GM12878 (cell line): ENCODE measurements at regions not wholly inside any gene's neighbourhood (a gene's known extent, or its start where the extent isn't known, plus 50 kb on each side); places are given as distances from the start of the nearest gene placed in this dataset.

Experiments
- ATAC-seq: fragments of 200-7000 bp; cut with Tn5 transposase; 3 replicates; pipeline ENCODE4 v1.9.1; 2020; ENCODE audit warnings: mild to moderate bottlenecking, moderate library complexity
- BruUV-seq: library from RNA; stranded (reverse); fragments of 400-500 nt; replicated peaks from 2 replicates; lab custom pipeline; 2021; lab: Mats Ljungman, UMichigan
- CTCF ChIA-PET: fragments of 300-600 bp; sonication (Branson Sonifier 250); formaldehyde crosslinking; extraction: SDS; loops from one replicate; lab custom pipeline; 2021; ENCODE audit warnings: inconsistent platforms; lab: Yijun Ruan, JAX
- POLR2A ChIA-PET: fragments of 350-600 bp; formaldehyde crosslinking; extraction: SDS; loops from one replicate; lab custom pipeline; 2021; ENCODE audit warnings: inconsistent platforms; lab: Charles Lee
- RAD21 ChIA-PET: fragments of 300-600 bp; sonication (Branson Sonifier 250); formaldehyde crosslinking; loops from one replicate; lab custom pipeline; 2023; ENCODE audit warnings: antibody characterized with exemption; ENCODE audit not compliant: unreplicated experiment; lab: Charles Lee
- SMC1A ChIA-PET: fragments of 300-600 bp; sonication (Branson Sonifier 250); formaldehyde crosslinking; loops from one replicate; lab custom pipeline; 2023; ENCODE audit not compliant: unreplicated experiment, uncharacterized antibody; lab: Charles Lee
- DNase-seq: peaks from one replicate; pipeline ENCODE4 v3.0.0-alpha.2; 2011; ENCODE audit warnings: low read depth, low spot score
- FAIRE-seq: peaks from 3 replicates; lab custom pipeline; 2011; peaks lifted over from hg19 to GRCh38; lab: Jason Lieb, UNC
- H2AFZ ChIP-seq: 2 replicates; pipeline ENCODE4 v1.6.0; 2011; ENCODE audit warnings: low read depth, low read length, control low read depth; ENCODE audit not compliant: control insufficient read depth
- H3K27ac ChIP-seq: 2 replicates; pipeline ENCODE4 v1.5.1; 2011; ENCODE audit warnings: control low read depth; ENCODE audit not compliant: control insufficient read depth, insufficient read depth
- H3K27me3 ChIP-seq, 2 experiments: replicated peaks in 1 of 2; 2 replicates each; pipeline versions ENCODE4 v1.6.0 to v1.6.1; 2011; ENCODE audit warnings: low read length in 1 of 2; ENCODE audit not compliant: control insufficient read depth in 2 of 2, insufficient read depth in 2 of 2
- H3K36me3 ChIP-seq, 2 experiments: 2 replicates each; pipeline ENCODE4 v1.5.1; 2011; ENCODE audit warnings: low read length in 1 of 2; ENCODE audit not compliant: control insufficient read depth in 2 of 2, insufficient read depth in 2 of 2
- H3K4me1 ChIP-seq: 2 replicates; pipeline ENCODE4 v1.6.1; 2011; ENCODE audit warnings: mild to moderate bottlenecking, low read length, moderate library complexity, mixed read lengths; ENCODE audit not compliant: control insufficient read depth, insufficient read depth
- H3K4me2 ChIP-seq: 2 replicates; pipeline ENCODE4 v1.6.0; 2011; ENCODE audit warnings: control low read depth; ENCODE audit not compliant: control insufficient read depth, insufficient read depth
- H3K4me3 ChIP-seq: fragments of 200-600 bp; sonication (generic); 2 replicates; pipeline ENCODE4 v1.5.1; 2016
- H3K79me2 ChIP-seq: 2 replicates; pipeline ENCODE4 v1.6.0; 2011; ENCODE audit warnings: low read length; ENCODE audit not compliant: control insufficient read depth, insufficient read depth
- H3K9ac ChIP-seq: 2 replicates; pipeline ENCODE4 v1.8.0; 2011; ENCODE audit warnings: low read length, control low read depth, mixed read lengths; ENCODE audit not compliant: control insufficient read depth, insufficient read depth
- H3K9me3 ChIP-seq: replicated peaks from 3 replicates; pipeline ENCODE4 v1.5.1; 2011; ENCODE audit warnings: mild to moderate bottlenecking, low read length; ENCODE audit not compliant: control insufficient read depth, insufficient read depth
- H4K20me1 ChIP-seq: 2 replicates; pipeline ENCODE4 v1.6.0; 2011; ENCODE audit not compliant: control insufficient read depth, insufficient read depth
- BCL11A ChIP-seq: IDR thresholded peaks from 2 replicates; pipeline ENCODE4 v1.6.1; 2011; ENCODE audit warnings: low read depth, low read length
- BHLHE40 ChIP-seq, 2 experiments: fragments of 450-650 bp in 1 of 2; IDR thresholded peaks; 2 replicates each; pipeline ENCODE4 v1.6.1; 2011 to 2017; ENCODE audit warnings: low read depth in 2 of 2, borderline replicate concordance in 1 of 2, improper control_type of control experiment in 1 of 2, low read length in 1 of 2, mild to moderate bottlenecking in 1 of 2
- KAT2A ChIP-seq: conservative IDR thresholded peaks from 2 replicates; pipeline ENCODE4 v1.6.1; 2011; ENCODE audit warnings: low read depth, low read length; ENCODE audit not compliant: control insufficient read depth
- MEF2A ChIP-seq: IDR thresholded peaks from 2 replicates; pipeline ENCODE4 v1.6.1; 2011; ENCODE audit warnings: low read depth, mild to moderate bottlenecking, low read length, moderate library complexity; ENCODE audit not compliant: insufficient read depth
- NFYA ChIP-seq: IDR thresholded peaks from 2 replicates; pipeline ENCODE4 v1.6.1; 2011; ENCODE audit warnings: low read depth, mild to moderate bottlenecking, low read length, improper control_type of control experiment, borderline replicate concordance
- RCOR1 ChIP-seq: conservative IDR thresholded peaks from 2 replicates; pipeline ENCODE4 v1.6.1; 2012; ENCODE audit warnings: low read depth, low read length, improper control_type of control experiment
- SMAD1 ChIP-seq: fragments of 450-650 bp; IDR thresholded peaks from 2 replicates; pipeline ENCODE4 v1.6.1; 2018; ENCODE audit warnings: mild to moderate bottlenecking, low read depth; ENCODE audit not compliant: partially characterized antibody
- TBL1XR1 ChIP-seq: IDR thresholded peaks from 2 replicates; pipeline ENCODE4 v1.6.1; 2012; ENCODE audit warnings: low read depth, low read length, improper control_type of control experiment
- TCF3 ChIP-seq: IDR thresholded peaks from 2 replicates; pipeline ENCODE4 v1.6.1; 2012; ENCODE audit warnings: low read depth, mild to moderate bottlenecking, low read length, borderline replicate concordance; ENCODE audit not compliant: insufficient read depth
- WGBS: methylation state at CpG from one replicate; pipeline ENCODE4 v1.1.6; 2016; ENCODE audit warnings: low lambda C conversion rate; ENCODE audit not compliant: insufficient replicate concordance, insufficient coverage; ENCODE audit errors: missing lambda C conversion rate; 5-methylcytosine and 5-hydroxymethylcytosine counted together
- in situ Hi-C: fragments of 300-500 bp; cut with MboI; formaldehyde crosslinking; loops from 9 replicates; pipeline ENCODE4 v1.14.3; 2018; ENCODE audit warnings: mixed read lengths
- intact Hi-C: fragments of 100-400 bp; cut with micrococcal nuclease; formaldehyde crosslinking; loops from one replicate; pipeline ENCODE4 v1.14.2; 2022; ENCODE audit not compliant: unreplicated experiment
- TF ChIP-seq, protein P1 (sequence below): IDR thresholded peaks from 2 replicates; pipeline ENCODE4 v1.6.1; 2012; ENCODE audit warnings: low read depth, low read length, improper control_type of control experiment
- TF ChIP-seq, protein P2 (sequence below): IDR thresholded peaks from 2 replicates; pipeline ENCODE4 v1.6.1; 2012; ENCODE audit warnings: low read depth, low read length, improper control_type of control experiment
- TF ChIP-seq, protein P3 (sequence below): fragments of 450-650 bp; IDR thresholded peaks from 2 replicates; pipeline ENCODE4 v1.6.1; 2017; ENCODE audit warnings: mild to moderate bottlenecking, moderate library complexity

DNA sequence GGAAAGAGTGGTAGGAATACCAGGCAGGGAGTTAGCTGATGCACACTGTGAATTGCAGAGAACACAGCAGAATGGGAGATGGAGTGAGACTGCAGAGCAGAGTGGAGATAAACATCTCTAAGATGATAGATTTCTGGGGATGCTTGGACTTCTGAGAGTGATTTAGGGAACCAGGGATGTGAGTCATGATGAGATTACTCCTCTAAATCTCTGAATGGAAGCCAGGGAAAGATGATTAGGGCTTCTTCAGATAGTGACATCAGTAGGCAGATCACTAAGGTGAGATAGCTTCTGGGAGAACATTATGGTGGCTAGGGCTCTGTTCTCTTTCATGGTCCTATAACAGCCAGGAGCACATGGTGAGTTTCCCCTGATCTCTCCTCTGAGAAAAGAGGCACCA lies 501.5 kb upstream of the USP15 start (continued):
- TF ChIP-seq, protein P1, sequence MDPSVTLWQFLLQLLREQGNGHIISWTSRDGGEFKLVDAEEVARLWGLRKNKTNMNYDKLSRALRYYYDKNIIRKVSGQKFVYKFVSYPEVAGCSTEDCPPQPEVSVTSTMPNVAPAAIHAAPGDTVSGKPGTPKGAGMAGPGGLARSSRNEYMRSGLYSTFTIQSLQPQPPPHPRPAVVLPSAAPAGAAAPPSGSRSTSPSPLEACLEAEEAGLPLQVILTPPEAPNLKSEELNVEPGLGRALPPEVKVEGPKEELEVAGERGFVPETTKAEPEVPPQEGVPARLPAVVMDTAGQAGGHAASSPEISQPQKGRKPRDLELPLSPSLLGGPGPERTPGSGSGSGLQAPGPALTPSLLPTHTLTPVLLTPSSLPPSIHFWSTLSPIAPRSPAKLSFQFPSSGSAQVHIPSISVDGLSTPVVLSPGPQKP, result no peak

DNA sequence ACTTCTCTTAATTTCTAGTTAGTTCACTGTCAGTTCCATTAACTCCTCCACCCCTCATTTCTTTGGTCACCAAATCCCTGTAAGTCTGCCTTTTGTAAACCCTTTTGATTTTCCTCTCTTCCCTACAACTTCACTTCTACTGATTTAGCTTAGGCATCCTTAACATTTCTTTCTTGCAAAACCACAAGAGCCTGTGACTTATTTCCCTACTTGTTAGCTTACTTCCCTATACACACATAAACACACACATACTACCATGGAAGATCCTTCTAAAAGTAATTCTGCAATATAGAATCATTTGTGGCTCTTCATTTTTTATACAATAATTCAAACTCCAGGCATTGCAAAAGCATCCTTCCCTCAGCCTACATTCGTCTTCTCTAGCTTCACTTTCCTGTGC lies 494.3 kb upstream of the USP15 start:
- ChIA-PET SMC1A (interaction anchor here (1.2 kb wide), 1 partner anchor 11 kb away, joined by 3 read pairs; no protein-coding TSS in a partner anchor), RAD21 (no interaction called here)

DNA sequence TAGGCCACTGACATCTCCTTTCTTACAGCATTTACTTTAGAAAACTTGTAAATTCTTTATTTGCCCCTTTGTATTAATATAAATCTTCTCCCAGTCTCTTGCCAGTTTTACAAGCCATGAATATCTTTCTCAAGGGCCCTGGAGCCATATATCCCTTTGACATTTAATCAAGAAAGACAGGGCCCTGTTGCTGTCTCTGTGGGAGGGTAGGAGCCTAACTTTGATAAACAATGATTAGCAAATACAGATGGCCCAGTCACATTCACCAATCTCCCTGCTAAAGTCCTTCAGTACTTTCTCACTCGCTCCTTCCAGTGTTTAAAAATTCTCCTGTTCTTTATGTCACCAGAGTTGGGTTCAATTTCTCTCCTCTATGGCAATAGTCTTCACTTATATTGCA lies 479.8 kb upstream of the USP15 start:
- ChIA-PET RAD21 (no interaction called here), POLR2A (no interaction called here), CTCF (no interaction called here), SMC1A (no interaction called here)
- Histone ChIP-seq H3K4me1 (no peaks in the 10 kb centered on the region), H3K9ac (no peak overlapping the region), H3K36me3 (no peaks in the 10 kb centered on the region), H4K20me1 (no peaks in the 10 kb centered on the region), H3K27me3 (no peaks in the 10 kb centered on the region), H3K27ac (no peak overlapping the region), H3K4me2 (no peak overlapping the region), H3K4me3 (no peak overlapping the region), H3K79me2 (no peaks in the 10 kb centered on the region), H2AFZ (no peak overlapping the region), H3K9me3 (no peaks in the 10 kb centered on the region)
- 0% methylated on average over 1 of the region's 1 CpG for WGBS
- BruUV-seq, result no TSS peak
- DNase-seq (no peak), FAIRE-seq (no peak), ATAC-seq (no peak)
- intact Hi-C loops, result no loop called here
- TF ChIP-seq TCF3 (no peak), TBL1XR1 (no peak), BCL11A (no peak), BHLHE40 (IDR thresholded peaks at IDR 0.05; ENCODE audit: borderline replicate concordance in 1 of 2, low read depth in 2 of 2, low read length in 1 of 2) (no peak)
- TF ChIP-seq, protein P2, sequence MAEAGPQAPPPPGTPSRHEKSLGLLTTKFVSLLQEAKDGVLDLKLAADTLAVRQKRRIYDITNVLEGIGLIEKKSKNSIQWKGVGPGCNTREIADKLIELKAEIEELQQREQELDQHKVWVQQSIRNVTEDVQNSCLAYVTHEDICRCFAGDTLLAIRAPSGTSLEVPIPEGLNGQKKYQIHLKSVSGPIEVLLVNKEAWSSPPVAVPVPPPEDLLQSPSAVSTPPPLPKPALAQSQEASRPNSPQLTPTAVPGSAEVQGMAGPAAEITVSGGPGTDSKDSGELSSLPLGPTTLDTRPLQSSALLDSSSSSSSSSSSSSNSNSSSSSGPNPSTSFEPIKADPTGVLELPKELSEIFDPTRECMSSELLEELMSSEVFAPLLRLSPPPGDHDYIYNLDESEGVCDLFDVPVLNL, result no peak
- TF ChIP-seq, protein P3, sequence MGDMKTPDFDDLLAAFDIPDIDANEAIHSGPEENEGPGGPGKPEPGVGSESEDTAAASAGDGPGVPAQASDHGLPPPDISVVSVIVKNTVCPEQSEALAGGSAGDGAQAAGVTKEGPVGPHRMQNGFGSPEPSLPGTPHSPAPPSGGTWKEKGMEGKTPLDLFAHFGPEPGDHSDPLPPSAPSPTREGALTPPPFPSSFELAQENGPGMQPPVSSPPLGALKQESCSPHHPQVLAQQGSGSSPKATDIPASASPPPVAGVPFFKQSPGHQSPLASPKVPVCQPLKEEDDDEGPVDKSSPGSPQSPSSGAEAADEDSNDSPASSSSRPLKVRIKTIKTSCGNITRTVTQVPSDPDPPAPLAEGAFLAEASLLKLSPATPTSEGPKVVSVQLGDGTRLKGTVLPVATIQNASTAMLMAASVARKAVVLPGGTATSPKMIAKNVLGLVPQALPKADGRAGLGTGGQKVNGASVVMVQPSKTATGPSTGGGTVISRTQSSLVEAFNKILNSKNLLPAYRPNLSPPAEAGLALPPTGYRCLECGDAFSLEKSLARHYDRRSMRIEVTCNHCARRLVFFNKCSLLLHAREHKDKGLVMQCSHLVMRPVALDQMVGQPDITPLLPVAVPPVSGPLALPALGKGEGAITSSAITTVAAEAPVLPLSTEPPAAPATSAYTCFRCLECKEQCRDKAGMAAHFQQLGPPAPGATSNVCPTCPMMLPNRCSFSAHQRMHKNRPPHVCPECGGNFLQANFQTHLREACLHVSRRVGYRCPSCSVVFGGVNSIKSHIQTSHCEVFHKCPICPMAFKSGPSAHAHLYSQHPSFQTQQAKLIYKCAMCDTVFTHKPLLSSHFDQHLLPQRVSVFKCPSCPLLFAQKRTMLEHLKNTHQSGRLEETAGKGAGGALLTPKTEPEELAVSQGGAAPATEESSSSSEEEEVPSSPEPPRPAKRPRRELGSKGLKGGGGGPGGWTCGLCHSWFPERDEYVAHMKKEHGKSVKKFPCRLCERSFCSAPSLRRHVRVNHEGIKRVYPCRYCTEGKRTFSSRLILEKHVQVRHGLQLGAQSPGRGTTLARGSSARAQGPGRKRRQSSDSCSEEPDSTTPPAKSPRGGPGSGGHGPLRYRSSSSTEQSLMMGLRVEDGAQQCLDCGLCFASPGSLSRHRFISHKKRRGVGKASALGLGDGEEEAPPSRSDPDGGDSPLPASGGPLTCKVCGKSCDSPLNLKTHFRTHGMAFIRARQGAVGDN, result no peak
- in situ Hi-C loops, result no loop called here

More for the DNA sequence above, 494.3 kb upstream of the USP15 start:
- no peak overlapping the region for H3K4me2 ChIP-seq
- intact Hi-C loops, result no loop called here
- TF ChIP-seq NFYA (no peak), MEF2A (no peak), SMAD1 (no peak), KAT2A (no peak), RCOR1 (no peak)
- TF ChIP-seq, all 136 proteins: peak for 0
- no peaks in the 10 kb centered on the region for H3K27me3 ChIP-seq
- 3% methylated on average over 1 of the region's 1 CpG for WGBS
- in situ Hi-C loops, result no loop called here
- ATAC-seq, result no peak
- H3K9me3 ChIP-seq, result no peaks in the 10 kb centered on the region
- CTCF ChIA-PET, result no interaction called here
- no peaks in the 10 kb centered on the region for H3K4me1 ChIP-seq
- H3K4me3 ChIP-seq, result no peak overlapping the region
- H2AFZ ChIP-seq, result no peak overlapping the region
- H3K36me3 ChIP-seq, result no peaks in the 10 kb centered on the region
- no peak overlapping the region for H3K9ac ChIP-seq
- DNase-seq, result no peak
- no peak overlapping the region for H3K27ac ChIP-seq
- no peak for FAIRE-seq
- no peaks in the 10 kb centered on the region for H4K20me1 ChIP-seq
- no peaks in the 10 kb centered on the region for H3K79me2 ChIP-seq
- POLR2A ChIA-PET, result no interaction called here
- BruUV-seq, result no TSS peak
